OCI-LY1 (cell line): ENCODE measurements at regions not wholly inside any gene's neighbourhood (a gene's known extent, or its start where the extent isn't known, plus 50 kb on each side); places are given as distances from the start of the nearest gene placed in this dataset.

Experiments used
- H2AFZ ChIP-seq: fragments of 200-600 bp; sonication (generic), shearing (Covaris generic); 2 replicates; pipeline ENCODE4 v1.6.0; 2014; ENCODE audit warnings: antibody characterized with exemption, mild to moderate bottlenecking, low read length
- H3F3A ChIP-seq: fragments of 200-600 bp; sonication (generic), shearing (Covaris generic); 2 replicates; pipeline ENCODE4 v1.6.0; 2014; ENCODE audit warnings: mild to moderate bottlenecking, antibody characterized with exemption, low read length, moderate library complexity; ENCODE audit not compliant: insufficient read depth
- H3K27ac ChIP-seq: fragments of 200-600 bp; sonication (generic); 2 replicates; pipeline ENCODE4 v1.5.1; 2014; ENCODE audit warnings: low read length, mixed run types, mild to moderate bottlenecking, low read depth; ENCODE audit not compliant: poor library complexity, severe bottlenecking
- H3K27me3 ChIP-seq: fragments of 200-600 bp; sonication (generic); 2 replicates; pipeline ENCODE4 v1.6.0; 2014; ENCODE audit warnings: antibody characterized with exemption, mild to moderate bottlenecking, low read length, moderate library complexity; ENCODE audit not compliant: insufficient read depth
- H3K36me3 ChIP-seq: fragments of 200-600 bp; sonication (generic); 2 replicates; pipeline ENCODE4 v1.6.1; 2014; ENCODE audit warnings: mild to moderate bottlenecking, antibody characterized with exemption, low read length, moderate library complexity, mixed read lengths; ENCODE audit not compliant: insufficient read depth
- H3K4me1 ChIP-seq: fragments of 200-600 bp; sonication (generic); 2 replicates; pipeline ENCODE4 v1.5.1; 2014; ENCODE audit warnings: mild to moderate bottlenecking, low read length, moderate library complexity; ENCODE audit not compliant: insufficient read depth, severe bottlenecking
- H3K4me2 ChIP-seq: fragments of 200-600 bp; sonication (generic), shearing (Covaris generic); 2 replicates; pipeline ENCODE4 v1.6.1; 2014; ENCODE audit warnings: low read length
- H3K4me3 ChIP-seq: fragments of 200-600 bp; sonication (generic); 2 replicates; pipeline ENCODE4 v1.5.1; 2014; ENCODE audit warnings: low read length, low read depth, mild to moderate bottlenecking, mixed read lengths; ENCODE audit not compliant: poor library complexity, severe bottlenecking
- H3K79me2 ChIP-seq: fragments of 200-600 bp; shearing (Covaris generic); 2 replicates; pipeline ENCODE4 v1.6.1; 2016; ENCODE audit warnings: mixed run types, low read length, mixed read lengths; ENCODE audit not compliant: insufficient read depth
- H3K9ac ChIP-seq: fragments of 200-600 bp; sonication (generic), shearing (Covaris generic); 2 replicates; pipeline ENCODE4 v1.6.1; 2014; ENCODE audit warnings: mild to moderate bottlenecking, low read length, mixed read lengths
- H3K9me2 ChIP-seq: fragments of 200-600 bp; sonication (generic), shearing (Covaris generic); 2 replicates; pipeline ENCODE4 v1.6.1; 2014; ENCODE audit warnings: low read depth, mild to moderate bottlenecking, low read length, mixed read lengths
- H3K9me3 ChIP-seq: fragments of 200-600 bp; shearing (Covaris generic); 2 replicates; pipeline ENCODE4 v1.6.1; 2014; ENCODE audit warnings: low read length, mixed read lengths
- H4K20me1 ChIP-seq: fragments of 200-600 bp; sonication (generic), shearing (Covaris generic); 2 replicates; pipeline ENCODE4 v1.6.0; 2016; ENCODE audit warnings: mild to moderate bottlenecking, low read length; ENCODE audit not compliant: insufficient read depth
- EZH2 ChIP-seq: fragments of 200-600 bp; sonication (generic), shearing (Covaris generic); IDR thresholded peaks from 2 replicates; pipeline ENCODE4 v1.8.0; 2017; ENCODE audit warnings: borderline replicate concordance, mixed run types, mild to moderate bottlenecking, antibody characterized with exemption, low read length, moderate library complexity, mixed read lengths
- TF ChIP-seq, protein P1 (sequence below): fragments of 200-600 bp; sonication (generic), shearing (Covaris generic); IDR thresholded peaks from 2 replicates; pipeline ENCODE4 v1.5.1; 2017; ENCODE audit warnings: mild to moderate bottlenecking, antibody characterized with exemption, low read length, moderate library complexity, mixed read lengths

DNA sequence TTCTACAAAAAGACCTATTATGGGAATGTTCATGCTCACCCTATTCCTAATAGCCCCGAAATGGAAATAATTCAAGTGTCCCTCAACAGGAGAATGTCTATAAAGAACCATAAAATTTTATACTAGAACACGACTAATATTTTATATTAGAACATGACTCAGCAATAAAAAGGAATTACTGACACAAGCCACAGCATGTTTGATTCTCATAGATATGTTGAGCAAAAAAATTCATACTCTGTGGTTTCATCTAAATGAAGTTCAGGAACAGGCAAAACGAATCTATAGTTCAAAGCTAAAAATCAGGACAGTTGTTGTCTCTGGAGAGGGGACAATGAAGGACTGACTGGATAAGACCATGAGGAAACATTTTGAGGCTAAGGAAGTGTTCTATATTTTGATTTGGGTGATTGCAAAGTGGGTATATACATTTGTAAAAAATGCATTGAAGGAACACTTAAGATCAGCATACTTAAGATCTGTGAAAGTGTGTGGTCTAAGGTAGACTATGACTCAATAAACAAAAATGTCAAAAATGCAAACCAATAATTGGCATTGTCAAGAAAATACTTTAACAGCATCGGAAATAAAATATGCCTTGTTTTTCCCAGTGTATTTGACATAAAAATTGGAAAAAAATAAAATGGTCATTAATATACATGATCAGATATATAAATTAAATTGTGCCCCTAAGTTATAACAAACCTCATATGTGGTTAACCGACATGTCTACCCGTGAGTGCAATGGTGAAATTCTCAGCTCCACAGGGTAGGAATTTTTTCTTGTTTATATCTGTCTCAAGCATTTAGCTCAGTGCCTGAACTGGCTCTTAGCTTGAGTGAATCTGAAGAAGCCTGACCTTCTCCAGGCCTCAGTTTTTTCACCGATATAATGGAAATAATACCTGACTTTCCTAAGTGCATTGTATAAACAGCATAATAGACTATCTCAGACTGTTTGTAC lies 124.9 kb upstream of the CTTNBP2 start:
- Histone ChIP-seq H2AFZ (no peak overlapping the region), H3K9me3 (no peaks in the 10 kb centered on the region), H3K36me3 (no peaks in the 10 kb centered on the region), H3K9me2 (no peaks in the 10 kb centered on the region), H3K4me3 (no peak overlapping the region), H3F3A (no peaks in the 10 kb centered on the region), H3K27ac (no peak overlapping the region), H3K9ac (no peak overlapping the region), H4K20me1 (no peaks in the 10 kb centered on the region), H3K4me1 (no peaks in the 10 kb centered on the region), H3K27me3 (no peaks in the 10 kb centered on the region), H3K79me2 (no peaks in the 10 kb centered on the region), H3K4me2 (no peak overlapping the region)
- TF ChIP-seq EZH2, result no peak
- TF ChIP-seq, protein P1, sequence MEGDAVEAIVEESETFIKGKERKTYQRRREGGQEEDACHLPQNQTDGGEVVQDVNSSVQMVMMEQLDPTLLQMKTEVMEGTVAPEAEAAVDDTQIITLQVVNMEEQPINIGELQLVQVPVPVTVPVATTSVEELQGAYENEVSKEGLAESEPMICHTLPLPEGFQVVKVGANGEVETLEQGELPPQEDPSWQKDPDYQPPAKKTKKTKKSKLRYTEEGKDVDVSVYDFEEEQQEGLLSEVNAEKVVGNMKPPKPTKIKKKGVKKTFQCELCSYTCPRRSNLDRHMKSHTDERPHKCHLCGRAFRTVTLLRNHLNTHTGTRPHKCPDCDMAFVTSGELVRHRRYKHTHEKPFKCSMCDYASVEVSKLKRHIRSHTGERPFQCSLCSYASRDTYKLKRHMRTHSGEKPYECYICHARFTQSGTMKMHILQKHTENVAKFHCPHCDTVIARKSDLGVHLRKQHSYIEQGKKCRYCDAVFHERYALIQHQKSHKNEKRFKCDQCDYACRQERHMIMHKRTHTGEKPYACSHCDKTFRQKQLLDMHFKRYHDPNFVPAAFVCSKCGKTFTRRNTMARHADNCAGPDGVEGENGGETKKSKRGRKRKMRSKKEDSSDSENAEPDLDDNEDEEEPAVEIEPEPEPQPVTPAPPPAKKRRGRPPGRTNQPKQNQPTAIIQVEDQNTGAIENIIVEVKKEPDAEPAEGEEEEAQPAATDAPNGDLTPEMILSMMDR, result no peak

DNA sequence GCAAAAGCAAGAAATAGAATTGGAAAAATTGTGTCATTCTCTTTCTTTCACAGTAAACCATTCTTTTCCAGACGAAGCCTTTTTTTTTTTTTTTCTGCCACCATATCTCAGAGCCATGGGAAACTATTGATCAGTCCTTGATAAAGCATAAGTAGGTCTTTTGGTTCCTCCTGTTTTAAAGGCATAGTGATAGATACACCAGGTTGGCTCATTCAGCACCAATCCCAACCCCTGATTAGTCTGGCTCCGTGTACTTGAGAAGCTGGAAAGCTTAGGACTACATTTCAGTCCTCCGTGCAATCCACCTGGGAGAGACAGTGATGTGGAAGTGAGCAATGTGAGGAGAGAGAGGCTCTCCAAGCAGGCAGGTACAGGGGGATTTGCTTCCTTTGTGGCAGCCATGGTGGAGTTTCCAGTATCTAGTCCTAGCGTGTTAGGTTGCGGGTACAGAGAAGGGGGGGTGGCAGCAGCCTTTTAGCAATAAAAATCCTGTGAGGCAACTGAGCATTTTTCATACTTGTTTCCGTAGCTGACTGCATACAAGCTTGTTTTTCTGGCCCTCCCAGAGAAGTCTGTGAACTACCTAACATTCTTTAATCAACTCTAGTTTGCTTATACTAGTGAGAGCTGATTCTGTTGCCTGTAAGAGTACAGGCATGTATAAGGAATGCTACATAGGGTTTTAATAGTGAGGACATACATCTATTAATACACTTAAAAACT lies 127.4 kb upstream of the CTTNBP2 start:
- no peaks in the 10 kb centered on the region for H3K9me3 ChIP-seq
- H3K4me2 ChIP-seq, result no peak overlapping the region
- no peak overlapping the region for H3K4me3 ChIP-seq
- H4K20me1 ChIP-seq, result no peaks in the 10 kb centered on the region
- H3K9me2 ChIP-seq, result no peaks in the 10 kb centered on the region
- H3F3A ChIP-seq, result no peaks in the 10 kb centered on the region
- no peaks in the 10 kb centered on the region for H3K4me1 ChIP-seq
- no peak overlapping the region for H3K27ac ChIP-seq
- no peak for TF ChIP-seq EZH2
- TF ChIP-seq, protein P1, result no peak
- no peak overlapping the region for H2AFZ ChIP-seq
- no peaks in the 10 kb centered on the region for H3K36me3 ChIP-seq
- H3K27me3 ChIP-seq, result no peaks in the 10 kb centered on the region
- H3K9ac ChIP-seq, result no peak overlapping the region
- no peaks in the 10 kb centered on the region for H3K79me2 ChIP-seq

DNA sequence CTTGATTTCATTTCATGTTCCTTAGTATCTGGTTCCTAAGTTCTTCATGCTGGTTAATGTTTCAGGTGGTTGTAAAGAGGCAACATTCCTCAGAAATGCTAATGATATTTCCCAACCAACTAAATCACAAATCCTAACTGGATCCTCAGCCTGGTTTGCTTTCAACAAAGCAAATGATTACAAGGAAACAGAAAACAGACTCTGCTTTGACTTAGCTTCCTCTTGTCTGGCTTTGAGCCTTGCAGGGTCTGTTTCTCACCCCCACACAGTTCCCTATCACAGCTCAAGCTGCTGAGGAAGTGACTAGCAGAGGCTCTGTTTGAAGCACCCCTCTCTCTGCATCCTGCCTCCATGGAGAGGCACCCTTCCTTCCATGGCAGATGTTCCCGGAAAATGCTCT lies 130.2 kb upstream of the CTTNBP2 start:
- Histone ChIP-seq H3K4me1 (no peaks in the 10 kb centered on the region), H3K9ac (no peak overlapping the region), H2AFZ (no peak overlapping the region), H3K9me2 (no peaks in the 10 kb centered on the region), H3K27ac (no peak overlapping the region), H3K79me2 (no peaks in the 10 kb centered on the region), H3F3A (no peaks in the 10 kb centered on the region), H3K36me3 (no peaks in the 10 kb centered on the region), H4K20me1 (no peaks in the 10 kb centered on the region), H3K4me2 (no peak overlapping the region), H3K9me3 (no peaks in the 10 kb centered on the region), H3K4me3 (no peak overlapping the region), H3K27me3 (no peaks in the 10 kb centered on the region)
- TF ChIP-seq, protein P1, result no peak
- TF ChIP-seq EZH2, result no peak
